OCI-LY1 (cell line): ENCODE measurements at regions not wholly inside any gene's neighbourhood (a gene's known extent, or its start where the extent isn't known, plus 50 kb on each side); places are given as distances from the start of the nearest gene placed in this dataset.

Source experiments
- CTCF ChIP-seq: fragments of 200-600 bp; sonication (generic), shearing (Covaris generic); IDR thresholded peaks from 2 replicates; pipeline ENCODE4 v1.5.1; 2017; ENCODE audit warnings: mild to moderate bottlenecking, antibody characterized with exemption, low read length, moderate library complexity, mixed read lengths
- EZH2 ChIP-seq: fragments of 200-600 bp; sonication (generic), shearing (Covaris generic); IDR thresholded peaks from 2 replicates; pipeline ENCODE4 v1.8.0; 2017; ENCODE audit warnings: borderline replicate concordance, mixed run types, mild to moderate bottlenecking, antibody characterized with exemption, low read length, moderate library complexity, mixed read lengths

GRCh38 chr2:107148055-107148454 lies 262.1 kb upstream of the ST6GAL2 start:
- no peak for TF ChIP-seq CTCF
- no peak for TF ChIP-seq EZH2
